SK-N-SH treated with all-trans-retinoic acid at 6 μM for 48 hours (cell line): ENCODE measurements at regions not wholly inside any gene's neighbourhood (a gene's known extent, or its start where the extent isn't known, plus 50 kb on each side); places are given as distances from the start of the nearest gene placed in this dataset.

Experiments used
- ATAC-seq: fragments of 200-7000 bp; cut with Tn5 transposase; 3 replicates; pipeline ENCODE4 v1.9.1; 2020; ENCODE audit warnings: mild to moderate bottlenecking, moderate library complexity
- ARNTL ChIP-seq: fragments of 450-650 bp; formaldehyde crosslinking; IDR thresholded peaks from 2 replicates; pipeline ENCODE4 v1.5.0; 2020; ENCODE audit warnings: low read depth, mild to moderate bottlenecking, moderate library complexity, borderline replicate concordance
- BACH2 ChIP-seq: fragments of 250-450 bp; sonication (Bioruptor Pico); IDR thresholded peaks from 2 replicates; pipeline ENCODE4 v1.9.0; 2021; ENCODE audit warnings: mild to moderate bottlenecking, borderline replicate concordance
- CSDC2 ChIP-seq: fragments of 250-450 bp; sonication (Bioruptor Pico); IDR thresholded peaks from 2 replicates; pipeline ENCODE4 v1.5.0; 2020; ENCODE audit warnings: mild to moderate bottlenecking, moderate library complexity
- CSRNP3 ChIP-seq: fragments of 250-450 bp; sonication (Bioruptor Pico); IDR thresholded peaks from 2 replicates; pipeline ENCODE4 v1.5.1; 2021; ENCODE audit warnings: mild to moderate bottlenecking, moderate library complexity
- ESRRG ChIP-seq: fragments of 250-450 bp; sonication (Bioruptor Pico); IDR thresholded peaks from 2 replicates; pipeline ENCODE4 v1.6.1; 2021; ENCODE audit warnings: mild to moderate bottlenecking
- GLIS3 ChIP-seq: fragments of 250-450 bp; sonication (Bioruptor Pico); IDR thresholded peaks from 2 replicates; pipeline ENCODE4 v1.5.0; 2020; ENCODE audit warnings: mild to moderate bottlenecking, moderate library complexity
- ISL1 ChIP-seq: fragments of 250-450 bp; sonication (Bioruptor Pico); IDR thresholded peaks from 2 replicates; pipeline ENCODE4 v2.1.2; 2022; ENCODE audit warnings: mild to moderate bottlenecking, moderate library complexity
- OSR1 ChIP-seq: fragments of 250-450 bp; sonication (Bioruptor Pico); IDR thresholded peaks from 2 replicates; pipeline ENCODE4 v1.8.0; 2022; ENCODE audit warnings: moderate library complexity, mild to moderate bottlenecking, inconsistent platforms
- POU6F1 ChIP-seq: fragments of 250-450 bp; sonication (Bioruptor Pico); IDR thresholded peaks from 2 replicates; pipeline ENCODE4 v1.8.0; 2021; ENCODE audit warnings: low read depth, mild to moderate bottlenecking, moderate library complexity, borderline replicate concordance
- PPARA ChIP-seq: fragments of 250-450 bp; sonication (Bioruptor Pico); IDR thresholded peaks from 2 replicates; pipeline ENCODE4 v1.5.0; 2020; ENCODE audit warnings: mild to moderate bottlenecking, borderline replicate concordance
- SNAI2 ChIP-seq: fragments of 250-450 bp; sonication (Bioruptor Pico); IDR thresholded peaks from 2 replicates; pipeline ENCODE4 v1.5.0; 2020; ENCODE audit warnings: mild to moderate bottlenecking, moderate library complexity
- TOX ChIP-seq: fragments of 250-450 bp; sonication (Bioruptor Pico); IDR thresholded peaks from 2 replicates; pipeline ENCODE4 v1.8.0; 2021; ENCODE audit warnings: mild to moderate bottlenecking, moderate library complexity, borderline replicate concordance
- ZC3H10 ChIP-seq: fragments of 250-450 bp; sonication (Bioruptor Pico); IDR thresholded peaks from 2 replicates; pipeline ENCODE4 v1.5.1; 2021; ENCODE audit warnings: mild to moderate bottlenecking, moderate library complexity
- ZFP3 ChIP-seq: fragments of 250-450 bp; sonication (Bioruptor Pico); IDR thresholded peaks from 2 replicates; pipeline ENCODE4 v1.5.0; 2020; ENCODE audit warnings: mild to moderate bottlenecking, moderate library complexity
- ZFP30 ChIP-seq: fragments of 450-650 bp; formaldehyde crosslinking; IDR thresholded peaks from 2 replicates; pipeline ENCODE4 v1.5.0; 2022; ENCODE audit warnings: mild to moderate bottlenecking, moderate library complexity
- ZNF70 ChIP-seq: fragments of 450-650 bp; formaldehyde crosslinking; IDR thresholded peaks from 2 replicates; pipeline ENCODE4 v1.5.0; 2020; ENCODE audit warnings: mild to moderate bottlenecking, moderate library complexity
- ZNF8 ChIP-seq: fragments of 450-650 bp; formaldehyde crosslinking; IDR thresholded peaks from 2 replicates; pipeline ENCODE4 v1.5.0; 2020; ENCODE audit warnings: mild to moderate bottlenecking, moderate library complexity
- TF ChIP-seq, protein P1 (sequence below): fragments of 250-450 bp; sonication (Bioruptor Pico); IDR thresholded peaks from 2 replicates; pipeline ENCODE4 v1.5.1; 2020; ENCODE audit warnings: low read depth, mild to moderate bottlenecking, moderate library complexity
- TF ChIP-seq, protein P2 (sequence below): fragments of 250-450 bp; sonication (Bioruptor Pico); IDR thresholded peaks from 2 replicates; pipeline ENCODE4 v1.5.0; 2020; ENCODE audit warnings: mild to moderate bottlenecking, moderate library complexity

GRCh38 chr3:29203851-29204250 is 77.0 kb upstream of the RBMS3 start:
- ATAC-seq: no peak; the same call in 2 of the 3 replicates
- TF ChIP-seq SNAI2 (CRISPR knock-in tag): no peak
- no peak for TF ChIP-seq OSR1 (CRISPR knock-in tag)
- no peak for TF ChIP-seq ARNTL (CRISPR knock-in tag)
- no peak for TF ChIP-seq TOX (CRISPR knock-in tag)
- no peak for TF ChIP-seq CSDC2 (CRISPR knock-in tag)

- ATAC-seq: no peak
Observed at GRCh38 chr3:29207427-29207826, 73.4 kb upstream of the RBMS3 start.

DNA sequence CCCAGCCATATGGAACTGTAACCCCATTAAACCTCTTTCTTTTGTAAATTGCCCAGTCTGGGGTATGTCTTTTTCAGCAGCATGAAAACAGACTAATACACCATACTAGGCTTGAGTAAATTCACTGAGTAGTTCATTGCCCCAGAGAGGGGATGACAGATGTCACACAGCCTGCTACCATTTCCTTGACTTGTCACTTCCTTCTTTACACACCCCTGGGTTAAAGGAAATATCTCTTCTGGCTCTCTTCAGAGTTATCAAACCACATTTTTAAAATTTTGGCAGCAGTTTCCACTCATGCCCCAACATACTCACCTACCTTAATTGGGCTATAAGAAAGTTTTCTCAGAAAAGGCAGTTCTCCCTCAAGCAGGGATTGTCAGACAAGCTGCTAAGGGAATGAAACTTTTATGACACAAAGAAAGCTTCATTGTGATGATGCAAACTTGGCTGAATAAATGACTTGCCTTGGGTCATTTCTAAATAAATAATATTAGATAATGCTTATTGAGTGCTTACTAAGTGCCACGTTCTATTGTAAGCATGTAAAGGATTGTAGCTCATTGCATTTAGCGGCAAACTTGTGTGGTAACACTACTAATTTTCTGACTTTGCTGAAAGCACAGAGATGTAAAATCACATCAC is 68.0 kb upstream of the RBMS3 start:
- ATAC-seq: no peak
- TF ChIP-seq TOX (CRISPR knock-in tag) (no peak), CSRNP3 (no peak), CSDC2 (CRISPR knock-in tag) (no peak), SNAI2 (CRISPR knock-in tag) (no peak), BACH2 (no peak), ISL1 (CRISPR knock-in tag) (no peak), ARNTL (CRISPR knock-in tag) (no peak), PPARA (no peak), ESRRG (CRISPR knock-in tag) (no peak), ZFP3 (CRISPR knock-in tag) (no peak)
- TF ChIP-seq, protein P1, sequence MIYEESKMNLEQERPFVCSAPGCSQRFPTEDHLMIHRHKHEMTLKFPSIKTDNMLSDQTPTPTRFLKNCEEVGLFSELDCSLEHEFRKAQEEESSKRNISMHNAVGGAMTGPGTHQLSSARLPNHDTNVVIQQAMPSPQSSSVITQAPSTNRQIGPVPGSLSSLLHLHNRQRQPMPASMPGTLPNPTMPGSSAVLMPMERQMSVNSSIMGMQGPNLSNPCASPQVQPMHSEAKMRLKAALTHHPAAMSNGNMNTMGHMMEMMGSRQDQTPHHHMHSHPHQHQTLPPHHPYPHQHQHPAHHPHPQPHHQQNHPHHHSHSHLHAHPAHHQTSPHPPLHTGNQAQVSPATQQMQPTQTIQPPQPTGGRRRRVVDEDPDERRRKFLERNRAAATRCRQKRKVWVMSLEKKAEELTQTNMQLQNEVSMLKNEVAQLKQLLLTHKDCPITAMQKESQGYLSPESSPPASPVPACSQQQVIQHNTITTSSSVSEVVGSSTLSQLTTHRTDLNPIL: no peak
- TF ChIP-seq, all 23 proteins: peak for 0

More at GRCh38 chr3:29207427-29207826, 73.4 kb upstream of the RBMS3 start:
- TF ChIP-seq OSR1 (CRISPR knock-in tag) (no peak), TOX (CRISPR knock-in tag) (no peak), ESRRG (CRISPR knock-in tag) (no peak), PPARA (no peak), ZFP30 (CRISPR knock-in tag) (no peak), ISL1 (CRISPR knock-in tag) (no peak), GLIS3 (no peak), ZFP3 (CRISPR knock-in tag) (no peak), ZC3H10 (CRISPR knock-in tag) (no peak), CSDC2 (CRISPR knock-in tag) (no peak), ZNF8 (CRISPR knock-in tag) (no peak), POU6F1 (CRISPR knock-in tag) (no peak)

- no peak for TF ChIP-seq ISL1 (CRISPR knock-in tag)
- TF ChIP-seq ESRRG (CRISPR knock-in tag): no peak
- no peak for TF ChIP-seq CSDC2 (CRISPR knock-in tag)
- TF ChIP-seq TOX (CRISPR knock-in tag): no peak
- TF ChIP-seq, all 23 proteins: peak for 0
- no peak for ATAC-seq
Observed at GRCh38 chr3:29214009-29214658, 66.7 kb upstream of the RBMS3 start.

- ATAC-seq: no peak
- no peak for TF ChIP-seq TOX (CRISPR knock-in tag)
- no peak for TF ChIP-seq ESRRG (CRISPR knock-in tag)
Observed at GRCh38 chr3:29215948-29216347, 64.9 kb upstream of the RBMS3 start.

DNA sequence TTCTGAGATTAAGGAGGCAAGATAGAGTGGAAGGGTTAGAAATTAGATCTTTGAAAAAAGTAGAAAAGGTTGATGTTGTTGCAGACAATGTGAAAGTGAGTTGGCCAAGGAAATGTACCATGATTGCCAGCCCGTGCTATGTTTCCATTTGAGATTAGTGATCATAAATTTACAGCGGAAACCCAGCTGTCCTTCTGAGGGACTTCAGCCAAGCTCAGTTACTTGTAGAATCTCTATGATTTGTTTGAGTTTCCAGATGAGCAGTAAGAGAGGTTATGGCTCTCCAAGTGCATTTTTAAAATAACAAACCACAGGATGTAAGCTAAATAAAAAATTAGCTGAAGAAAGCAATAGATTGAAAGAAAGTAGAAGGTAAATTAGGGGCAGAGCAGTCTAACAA is 54.2 kb upstream of the RBMS3 start:
- no peak for ATAC-seq
- no peak for TF ChIP-seq ZNF70 (CRISPR knock-in tag)
- TF ChIP-seq ESRRG (CRISPR knock-in tag): no peak
- TF ChIP-seq, protein P2, sequence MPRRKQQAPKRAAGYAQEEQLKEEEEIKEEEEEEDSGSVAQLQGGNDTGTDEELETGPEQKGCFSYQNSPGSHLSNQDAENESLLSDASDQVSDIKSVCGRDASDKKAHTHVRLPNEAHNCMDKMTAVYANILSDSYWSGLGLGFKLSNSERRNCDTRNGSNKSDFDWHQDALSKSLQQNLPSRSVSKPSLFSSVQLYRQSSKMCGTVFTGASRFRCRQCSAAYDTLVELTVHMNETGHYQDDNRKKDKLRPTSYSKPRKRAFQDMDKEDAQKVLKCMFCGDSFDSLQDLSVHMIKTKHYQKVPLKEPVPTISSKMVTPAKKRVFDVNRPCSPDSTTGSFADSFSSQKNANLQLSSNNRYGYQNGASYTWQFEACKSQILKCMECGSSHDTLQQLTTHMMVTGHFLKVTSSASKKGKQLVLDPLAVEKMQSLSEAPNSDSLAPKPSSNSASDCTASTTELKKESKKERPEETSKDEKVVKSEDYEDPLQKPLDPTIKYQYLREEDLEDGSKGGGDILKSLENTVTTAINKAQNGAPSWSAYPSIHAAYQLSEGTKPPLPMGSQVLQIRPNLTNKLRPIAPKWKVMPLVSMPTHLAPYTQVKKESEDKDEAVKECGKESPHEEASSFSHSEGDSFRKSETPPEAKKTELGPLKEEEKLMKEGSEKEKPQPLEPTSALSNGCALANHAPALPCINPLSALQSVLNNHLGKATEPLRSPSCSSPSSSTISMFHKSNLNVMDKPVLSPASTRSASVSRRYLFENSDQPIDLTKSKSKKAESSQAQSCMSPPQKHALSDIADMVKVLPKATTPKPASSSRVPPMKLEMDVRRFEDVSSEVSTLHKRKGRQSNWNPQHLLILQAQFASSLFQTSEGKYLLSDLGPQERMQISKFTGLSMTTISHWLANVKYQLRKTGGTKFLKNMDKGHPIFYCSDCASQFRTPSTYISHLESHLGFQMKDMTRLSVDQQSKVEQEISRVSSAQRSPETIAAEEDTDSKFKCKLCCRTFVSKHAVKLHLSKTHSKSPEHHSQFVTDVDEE (CRISPR knock-in tag): no peak
